AG09309 (cell line): ENCODE measurements at regions not wholly inside any gene's neighbourhood (a gene's known extent, or its start where the extent isn't known, plus 50 kb on each side); places are given as distances from the start of the nearest gene placed in this dataset.
"Not testable (repeated sequence)": the region's sequence is repeated elsewhere in the genome, so short reads cannot be mapped to it uniquely, and the experiment has no call there.

Source experiments
- DNase-seq: peaks from one replicate; pipeline ENCODE4 v3.0.0-alpha.2; 2010; ENCODE audit warnings: low read depth
- H3K4me3 ChIP-seq: 2 replicates; pipeline ENCODE4 v1.5.1; 2011; ENCODE audit warnings: mild to moderate bottlenecking, low read depth, low read length, moderate library complexity; ENCODE audit not compliant: control insufficient read depth
- TF ChIP-seq, protein P1 (sequence below): IDR thresholded peaks from 2 replicates; pipeline ENCODE4 v1.5.1; 2011; ENCODE audit warnings: mild to moderate bottlenecking, low read depth, low read length, inconsistent platforms; ENCODE audit not compliant: insufficient read depth, control insufficient read depth; ENCODE audit errors: missing control alignments

DNA sequence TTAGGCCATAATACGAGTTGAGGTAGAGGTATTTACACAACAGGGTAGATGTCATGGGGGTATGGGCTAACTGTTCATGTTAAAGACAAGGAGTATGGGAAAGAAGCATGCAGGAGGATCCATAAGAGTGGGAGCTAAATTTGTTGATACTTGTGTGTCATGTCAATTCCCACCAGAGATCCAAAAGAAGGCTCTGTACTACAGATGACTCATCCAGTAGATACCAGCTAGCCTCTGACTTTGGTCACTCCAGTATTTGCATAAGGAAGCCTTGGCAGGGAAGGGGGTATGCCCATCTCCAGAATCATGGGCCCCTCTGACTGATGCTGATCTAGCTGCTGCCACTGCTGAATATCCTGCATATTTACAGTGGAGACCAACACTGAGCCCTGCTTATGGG, 743.7 kb upstream of the GRAMD2B start:
- DNase-seq = no peak
- TF ChIP-seq, protein P1, sequence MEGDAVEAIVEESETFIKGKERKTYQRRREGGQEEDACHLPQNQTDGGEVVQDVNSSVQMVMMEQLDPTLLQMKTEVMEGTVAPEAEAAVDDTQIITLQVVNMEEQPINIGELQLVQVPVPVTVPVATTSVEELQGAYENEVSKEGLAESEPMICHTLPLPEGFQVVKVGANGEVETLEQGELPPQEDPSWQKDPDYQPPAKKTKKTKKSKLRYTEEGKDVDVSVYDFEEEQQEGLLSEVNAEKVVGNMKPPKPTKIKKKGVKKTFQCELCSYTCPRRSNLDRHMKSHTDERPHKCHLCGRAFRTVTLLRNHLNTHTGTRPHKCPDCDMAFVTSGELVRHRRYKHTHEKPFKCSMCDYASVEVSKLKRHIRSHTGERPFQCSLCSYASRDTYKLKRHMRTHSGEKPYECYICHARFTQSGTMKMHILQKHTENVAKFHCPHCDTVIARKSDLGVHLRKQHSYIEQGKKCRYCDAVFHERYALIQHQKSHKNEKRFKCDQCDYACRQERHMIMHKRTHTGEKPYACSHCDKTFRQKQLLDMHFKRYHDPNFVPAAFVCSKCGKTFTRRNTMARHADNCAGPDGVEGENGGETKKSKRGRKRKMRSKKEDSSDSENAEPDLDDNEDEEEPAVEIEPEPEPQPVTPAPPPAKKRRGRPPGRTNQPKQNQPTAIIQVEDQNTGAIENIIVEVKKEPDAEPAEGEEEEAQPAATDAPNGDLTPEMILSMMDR = no peak
- H3K4me3 ChIP-seq = no peak overlapping the region

DNA sequence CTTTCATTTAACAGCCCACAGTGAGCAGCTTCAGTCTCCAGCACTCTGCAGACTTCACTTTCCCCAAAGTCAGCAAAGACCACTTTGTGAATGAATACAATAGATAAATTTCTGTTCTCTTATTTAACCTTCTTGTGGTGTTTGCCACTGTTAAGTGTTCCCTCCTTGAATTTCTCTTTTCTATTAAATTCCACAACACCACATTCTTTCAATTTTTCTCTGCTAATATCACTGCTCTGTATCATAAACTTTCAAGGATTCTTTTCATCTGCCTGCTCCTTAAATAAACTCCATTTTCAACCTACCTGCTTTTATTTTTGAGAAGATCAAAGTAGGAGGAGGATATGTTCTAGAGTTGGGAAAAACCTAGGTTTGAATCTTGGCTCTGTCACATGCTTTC, 739.5 kb upstream of the GRAMD2B start:
- no peak overlapping the region for H3K4me3 ChIP-seq
- TF ChIP-seq, protein P1 = no peak
- DNase-seq = no peak

DNA sequence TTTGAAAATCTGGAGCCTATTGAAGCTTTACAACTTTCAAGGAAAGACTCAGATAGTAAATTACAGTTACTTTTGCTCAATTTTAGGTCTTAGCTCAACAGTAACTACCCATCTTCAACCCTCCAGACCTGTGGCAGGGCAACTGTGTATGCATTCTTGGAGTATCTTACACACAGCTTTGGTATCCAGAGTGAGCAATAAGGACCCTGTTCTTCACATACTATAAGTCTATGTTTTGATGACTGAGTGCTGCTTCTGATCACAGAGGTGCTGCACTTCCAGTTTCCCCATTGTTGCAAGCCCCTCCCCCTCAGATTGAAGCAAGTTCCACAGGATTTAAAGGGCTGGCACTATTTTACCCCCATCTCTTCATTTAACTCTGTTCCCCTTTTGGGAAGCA, 737.4 kb upstream of the GRAMD2B start:
- H3K4me3 ChIP-seq = no peak overlapping the region
- no peak for DNase-seq
- TF ChIP-seq, protein P1 = no peak

DNA sequence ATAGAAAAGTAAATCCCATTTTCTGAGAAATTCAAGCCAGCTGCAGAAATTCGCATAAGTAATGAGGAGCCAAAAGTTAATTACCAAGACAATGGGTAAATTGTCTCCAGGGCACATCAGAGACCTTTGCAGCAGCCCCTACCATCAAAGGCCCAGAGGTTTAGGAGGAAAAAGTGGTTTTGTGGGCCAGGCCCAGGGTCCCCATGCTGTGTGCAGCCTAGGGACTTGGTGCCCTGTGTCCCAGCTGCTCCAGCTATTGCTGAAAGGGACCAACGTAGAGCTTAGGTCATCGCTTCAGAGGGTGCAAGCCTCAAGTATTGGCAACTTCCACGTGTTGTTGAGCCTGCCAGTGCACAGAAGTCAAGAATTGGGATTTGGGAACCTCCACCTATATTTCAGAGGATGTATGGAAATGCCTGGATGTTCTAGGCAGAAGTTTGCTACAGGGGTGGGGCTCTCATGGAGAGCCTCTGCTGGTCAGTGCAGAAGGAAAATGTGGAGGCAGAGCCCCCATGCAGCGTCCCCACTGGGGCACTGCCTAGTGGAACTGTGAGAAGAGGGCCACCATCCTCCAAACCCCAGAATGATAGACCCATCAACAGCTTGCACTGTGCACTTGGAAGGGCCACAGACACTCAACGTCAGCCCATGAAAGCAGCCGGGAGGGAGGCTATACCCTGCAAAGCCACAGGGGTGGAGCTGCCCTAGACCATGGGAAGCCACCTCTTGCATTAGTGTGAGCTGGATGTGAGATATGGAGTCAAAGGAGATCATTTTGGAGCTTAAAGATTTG, 731.3 kb upstream of the GRAMD2B start:
- H3K4me3 ChIP-seq, DNase-seq: not testable (repeated sequence)

DNA sequence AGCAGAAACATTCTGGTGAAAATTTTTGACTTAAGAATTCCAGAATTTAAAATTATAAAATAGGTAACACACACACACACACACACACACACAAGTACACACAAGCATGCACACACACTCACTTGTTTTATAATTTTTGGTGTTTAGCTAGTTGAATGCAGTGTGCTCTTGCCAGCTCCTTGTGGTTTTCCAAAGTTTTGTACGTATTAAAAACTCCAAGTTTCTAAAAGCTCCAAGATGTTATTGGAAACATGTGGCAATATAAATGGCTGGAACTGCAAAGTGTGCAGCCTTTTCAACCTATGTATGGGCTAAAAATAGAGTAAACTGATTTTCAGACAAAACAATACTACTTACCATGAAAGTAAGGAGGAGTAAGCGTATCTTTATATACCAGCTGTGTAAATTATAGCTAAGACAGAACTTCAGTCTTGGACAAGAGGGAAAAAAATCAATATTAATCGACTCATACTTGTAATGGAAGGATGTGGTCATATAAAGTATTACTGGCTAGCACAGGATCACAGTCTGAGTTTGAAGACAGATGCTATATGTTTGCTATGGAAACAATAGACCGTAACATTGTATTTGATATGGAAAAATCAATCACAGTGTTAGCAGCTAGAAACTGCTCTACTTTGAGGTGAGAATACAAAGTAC, 727.1 kb upstream of the GRAMD2B start:
- peak; percentile 24 for DNase-seq
- TF ChIP-seq, protein P1 = no peak
- no peak overlapping the region for H3K4me3 ChIP-seq

DNA sequence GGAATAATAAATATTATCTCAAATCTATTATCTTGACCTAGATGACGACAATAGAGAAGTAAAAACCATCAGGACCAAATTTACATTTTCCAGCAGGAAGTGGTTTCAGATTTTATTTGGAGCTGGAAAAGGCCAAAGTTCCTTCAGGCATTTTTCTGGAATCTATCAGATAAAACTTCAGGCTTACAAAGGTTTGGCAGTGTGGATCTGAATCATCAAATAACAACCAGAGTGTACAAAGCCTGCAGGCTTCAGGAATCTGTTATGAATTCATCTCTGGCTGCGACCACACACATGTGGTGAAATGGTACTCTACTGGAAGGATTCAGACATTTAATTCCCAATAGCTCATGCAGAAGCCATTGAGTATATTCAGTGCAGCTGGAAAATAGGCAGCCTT, 726.4 kb upstream of the GRAMD2B start:
- TF ChIP-seq, protein P1 = no peak
- peak; percentile 66 for DNase-seq
- H3K4me3 ChIP-seq = no peak overlapping the region

DNA sequence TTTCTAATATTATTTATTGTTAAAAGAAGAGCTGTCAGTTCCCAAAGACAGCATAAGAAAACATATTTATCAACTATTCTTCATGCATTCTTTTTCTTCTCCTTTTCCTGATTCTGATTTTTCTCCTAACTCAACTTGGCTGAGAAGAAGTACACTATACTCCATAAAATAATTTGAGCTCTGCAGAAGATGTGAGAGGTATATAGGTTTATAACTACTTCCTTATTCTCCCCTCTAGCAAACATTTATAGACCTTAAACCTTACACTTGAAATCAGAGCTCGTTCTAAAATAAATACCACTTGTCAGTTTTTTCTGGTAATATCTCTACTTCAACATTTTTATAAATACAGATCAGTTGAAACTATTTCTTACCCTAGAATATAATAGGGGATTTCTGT, 724.8 kb upstream of the GRAMD2B start:
- TF ChIP-seq, protein P1 = no peak
- H3K4me3 ChIP-seq = no peak overlapping the region
- no peak for DNase-seq
